Endothelial cell of umbilical vein (primary cell): ENCODE measurements at regions not wholly inside any gene's neighbourhood (a gene's known extent, or its start where the extent isn't known, plus 50 kb on each side); places are given as distances from the start of the nearest gene placed in this dataset.

Experiments used
- BruUV-seq: library from RNA; stranded (reverse); fragments of 400-500 nt; replicated peaks from 2 replicates; lab custom pipeline; 2021; lab: Mats Ljungman, UMichigan
- CTCF ChIA-PET: fragments of 300-600, 350-600 bp; sonication (Branson Sonifier 250); formaldehyde crosslinking; loops from one replicate; lab custom pipeline; 2021; ENCODE audit warnings: antibody characterized with exemption, inconsistent platforms; lab: Charles Lee
- POLR2A ChIA-PET: fragments of 300-600, 350-600 bp; sonication (Branson Sonifier 250); formaldehyde crosslinking; loops from one replicate; lab custom pipeline; 2021; ENCODE audit warnings: antibody characterized with exemption, inconsistent platforms; lab: Charles Lee
- DNase-seq: peaks from one replicate; pipeline ENCODE4 v3.0.0-alpha.2; 2011; ENCODE audit warnings: low read depth, low spot score
- FAIRE-seq: peaks from 2 replicates; lab custom pipeline; 2011; peaks lifted over from hg19 to GRCh38; lab: Jason Lieb, UNC
- H2AFZ ChIP-seq: 2 replicates; pipeline ENCODE4 v1.6.0; 2012; ENCODE audit warnings: low read depth, low read length, control low read depth, inconsistent platforms
- H3K27ac ChIP-seq: 2 replicates; pipeline ENCODE4 v1.5.1; 2011; ENCODE audit warnings: low read depth, mild to moderate bottlenecking, control low read depth, low read length, moderate library complexity; ENCODE audit not compliant: insufficient read depth
- H3K27me3 ChIP-seq, 2 experiments: 2 replicates each; pipeline versions ENCODE4 v1.6.0 to v1.6.1; 2011; ENCODE audit warnings: low read length in 2 of 2, mixed read lengths in 1 of 2; ENCODE audit not compliant: control insufficient read depth in 2 of 2, insufficient read depth in 2 of 2
- H3K36me3 ChIP-seq, 2 experiments: 2 replicates in 1 of 2; 3 replicates in 1 of 2; pipeline ENCODE4 v1.5.1; 2011; ENCODE audit warnings: low read length in 2 of 2, mild to moderate bottlenecking in 1 of 2, moderate library complexity in 1 of 2; ENCODE audit not compliant: control insufficient read depth in 2 of 2, insufficient read depth in 2 of 2; ENCODE audit errors: extremely low read depth in 1 of 2
- H3K4me1 ChIP-seq: 3 replicates; pipeline ENCODE4 v1.5.1; 2011; ENCODE audit warnings: mild to moderate bottlenecking, low read length; ENCODE audit not compliant: control insufficient read depth, insufficient read depth; ENCODE audit errors: extremely low read depth
- H3K4me2 ChIP-seq: 2 replicates; pipeline ENCODE4 v1.6.1; 2011; ENCODE audit warnings: low read length, control low read depth, mixed read lengths; ENCODE audit not compliant: insufficient read depth
- H3K4me3 ChIP-seq, 3 experiments: fragments of 200-600 bp in 1 of 3; sonication (generic), shearing (Covaris generic) in 1 of 3; replicated peaks in 1 of 3; 2 replicates each; pipeline ENCODE4 v1.5.1; 2011 to 2016; ENCODE audit warnings: control low read depth in 3 of 3, low read length in 3 of 3, mild to moderate bottlenecking in 2 of 3, inconsistent platforms in 1 of 3, low read depth in 1 of 3, moderate library complexity in 1 of 3; ENCODE audit not compliant: insufficient read depth in 1 of 3
- H3K79me2 ChIP-seq: 2 replicates; pipeline ENCODE4 v1.6.0; 2012; ENCODE audit warnings: low read length, inconsistent platforms; ENCODE audit not compliant: control insufficient read depth, insufficient read depth
- H3K9ac ChIP-seq: replicated peaks from 2 replicates; pipeline ENCODE3; 2011; ENCODE audit warnings: low read length, control low read depth; ENCODE audit not compliant: insufficient read depth; ENCODE audit errors: extremely low read depth
- H3K9me1 ChIP-seq: replicated peaks from 3 replicates; pipeline ENCODE4 v1.6.0; 2011; ENCODE audit warnings: mild to moderate bottlenecking, low read length; ENCODE audit not compliant: control insufficient read depth, insufficient read depth; ENCODE audit errors: extremely low read depth
- H3K9me3 ChIP-seq: replicated peaks from 2 replicates; pipeline ENCODE4 v1.5.1; 2012; ENCODE audit warnings: low read length, inconsistent platforms; ENCODE audit not compliant: control insufficient read depth, insufficient read depth
- H4K20me1 ChIP-seq: replicated peaks from 2 replicates; pipeline ENCODE3; 2011; ENCODE audit warnings: mild to moderate bottlenecking, low read length; ENCODE audit not compliant: control insufficient read depth, insufficient read depth; ENCODE audit errors: extremely low read depth
- EZH2 ChIP-seq: IDR thresholded peaks from 2 replicates; pipeline ENCODE4 v1.6.1; 2012; ENCODE audit warnings: borderline replicate concordance, low read depth, mild to moderate bottlenecking, moderate library complexity, low read length, inconsistent platforms; ENCODE audit not compliant: severe bottlenecking
- FOS ChIP-seq: IDR thresholded peaks from 2 replicates; pipeline ENCODE4 v1.6.1; 2011; ENCODE audit warnings: mild to moderate bottlenecking, low read length, moderate library complexity, borderline replicate concordance; ENCODE audit not compliant: insufficient read depth
- GATA2 ChIP-seq: IDR thresholded peaks from 2 replicates; pipeline ENCODE4 v1.7.0; 2011; ENCODE audit warnings: low read depth, mild to moderate bottlenecking, moderate library complexity, mixed read lengths, low read length; ENCODE audit not compliant: insufficient read length, insufficient read depth
- JUN ChIP-seq: IDR thresholded peaks from 2 replicates; pipeline ENCODE4 v1.6.1; 2011; ENCODE audit warnings: borderline replicate concordance, low read depth; ENCODE audit not compliant: insufficient read length, insufficient read depth
- MAX ChIP-seq: IDR thresholded peaks from 2 replicates; pipeline ENCODE4 v1.6.1; 2011; ENCODE audit not compliant: insufficient read depth, insufficient read length
- MYC ChIP-seq: IDR thresholded peaks from one replicate; pipeline ENCODE4 v1.6.1; 2011; ENCODE audit warnings: mild to moderate bottlenecking, low read depth, low read length
- POLR2A ChIP-seq: IDR thresholded peaks from 2 replicates; pipeline ENCODE4 v1.6.1; 2012; ENCODE audit warnings: low read depth, mild to moderate bottlenecking, control low read depth, low read length
- POLR2AphosphoS5 ChIP-seq: IDR thresholded peaks from 2 replicates; pipeline ENCODE4 v1.6.1; 2012; ENCODE audit warnings: low read depth, mild to moderate bottlenecking, control low read depth, low read length, moderate library complexity; ENCODE audit not compliant: insufficient read depth
- dilution Hi-C: fragments of 300-500 bp; cut with MboI; formaldehyde crosslinking; loops from one replicate; pipeline ENCODE4 v1.15.0; 2019; ENCODE audit warnings: low sequenced_read_pairs; ENCODE audit not compliant: extremely low pct_ligation_motif_present
- intact Hi-C: fragments of 100-400 bp; cut with micrococcal nuclease; formaldehyde crosslinking; loops from one replicate; pipeline ENCODE4 v1.10.0; 2022
- TF ChIP-seq, protein P1 (sequence below), 2 donors: IDR thresholded peaks; 1 replicate in 1 of 2; 2 replicates in 1 of 2; pipeline ENCODE4 v1.5.1; 2011; ENCODE audit warnings: low read length in 2 of 2, mild to moderate bottlenecking in 2 of 2, moderate library complexity in 2 of 2, control low read depth in 1 of 2, inconsistent platforms in 1 of 2, low read depth in 1 of 2; ENCODE audit not compliant: insufficient read depth in 1 of 2; ENCODE audit errors: extremely low read depth in 1 of 2

GRCh38 chr18:65202091-65202490 lies 548.7 kb upstream of the CDH7 start:
- no peaks in the 10 kb centered on the region for H3K79me2 ChIP-seq
- ChIA-PET POLR2A (no interaction called here), CTCF (no interaction called here)
- no peak overlapping the region for H3K9ac ChIP-seq
- intact Hi-C loops: no loop called here
- no peak overlapping the region for H2AFZ ChIP-seq
- FAIRE-seq: no peak
- no peak for TF ChIP-seq FOS
- no peak for TF ChIP-seq POLR2A
- TF ChIP-seq POLR2AphosphoS5: no peak
- no peak for TF ChIP-seq MAX
- no peak for TF ChIP-seq MYC
- no peak for TF ChIP-seq JUN
- no peak for TF ChIP-seq EZH2
- TF ChIP-seq GATA2: no peak
- TF ChIP-seq, protein P1, sequence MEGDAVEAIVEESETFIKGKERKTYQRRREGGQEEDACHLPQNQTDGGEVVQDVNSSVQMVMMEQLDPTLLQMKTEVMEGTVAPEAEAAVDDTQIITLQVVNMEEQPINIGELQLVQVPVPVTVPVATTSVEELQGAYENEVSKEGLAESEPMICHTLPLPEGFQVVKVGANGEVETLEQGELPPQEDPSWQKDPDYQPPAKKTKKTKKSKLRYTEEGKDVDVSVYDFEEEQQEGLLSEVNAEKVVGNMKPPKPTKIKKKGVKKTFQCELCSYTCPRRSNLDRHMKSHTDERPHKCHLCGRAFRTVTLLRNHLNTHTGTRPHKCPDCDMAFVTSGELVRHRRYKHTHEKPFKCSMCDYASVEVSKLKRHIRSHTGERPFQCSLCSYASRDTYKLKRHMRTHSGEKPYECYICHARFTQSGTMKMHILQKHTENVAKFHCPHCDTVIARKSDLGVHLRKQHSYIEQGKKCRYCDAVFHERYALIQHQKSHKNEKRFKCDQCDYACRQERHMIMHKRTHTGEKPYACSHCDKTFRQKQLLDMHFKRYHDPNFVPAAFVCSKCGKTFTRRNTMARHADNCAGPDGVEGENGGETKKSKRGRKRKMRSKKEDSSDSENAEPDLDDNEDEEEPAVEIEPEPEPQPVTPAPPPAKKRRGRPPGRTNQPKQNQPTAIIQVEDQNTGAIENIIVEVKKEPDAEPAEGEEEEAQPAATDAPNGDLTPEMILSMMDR (IDR thresholded peaks at IDR 0.05; ENCODE audit: extremely low read depth in 1 of 2, insufficient read depth in 1 of 2, low read depth in 1 of 2, low read length in 2 of 2): no peak
- H4K20me1 ChIP-seq: no peaks in the 10 kb centered on the region
- no TSS peak for BruUV-seq
- H3K4me2 ChIP-seq: no peak overlapping the region
- no peak overlapping the region for H3K27ac ChIP-seq
- H3K9me3 ChIP-seq: no peaks in the 10 kb centered on the region
- H3K36me3 ChIP-seq: no peaks in the 10 kb centered on the region
- dilution Hi-C loops: no loop called here
- H3K9me1 ChIP-seq: no peaks in the 10 kb centered on the region
- DNase-seq: no peak
- no peaks in the 10 kb centered on the region for H3K27me3 ChIP-seq
- H3K4me1 ChIP-seq: no peaks in the 10 kb centered on the region
- no peak overlapping the region for H3K4me3 ChIP-seq
